PC-3 (cell line): ENCODE measurements at regions not wholly inside any gene's neighbourhood (a gene's known extent, or its start where the extent isn't known, plus 50 kb on each side); places are given as distances from the start of the nearest gene placed in this dataset.

Experiments
- EZH2 ChIP-seq: fragments of 300-600 bp; sonication (generic); IDR thresholded peaks from one replicate; pipeline ENCODE4 v1.6.1; 2017; ENCODE audit warnings: antibody characterized with exemption, mild to moderate bottlenecking, low read length; ENCODE audit not compliant: unreplicated experiment
- EZH2phosphoT487 ChIP-seq: fragments of 300-600 bp; sonication (generic); IDR thresholded peaks from 2 replicates; pipeline ENCODE4 v1.6.1; 2018; ENCODE audit warnings: mild to moderate bottlenecking, antibody characterized with exemption, low read length, borderline replicate concordance
- TF ChIP-seq, protein P1 (sequence below): fragments of 300-600 bp; sonication (generic); conservative IDR thresholded peaks from 2 replicates; pipeline ENCODE4 v1.5.1; 2017; ENCODE audit warnings: antibody characterized with exemption, low read depth, mild to moderate bottlenecking, low read length

DNA sequence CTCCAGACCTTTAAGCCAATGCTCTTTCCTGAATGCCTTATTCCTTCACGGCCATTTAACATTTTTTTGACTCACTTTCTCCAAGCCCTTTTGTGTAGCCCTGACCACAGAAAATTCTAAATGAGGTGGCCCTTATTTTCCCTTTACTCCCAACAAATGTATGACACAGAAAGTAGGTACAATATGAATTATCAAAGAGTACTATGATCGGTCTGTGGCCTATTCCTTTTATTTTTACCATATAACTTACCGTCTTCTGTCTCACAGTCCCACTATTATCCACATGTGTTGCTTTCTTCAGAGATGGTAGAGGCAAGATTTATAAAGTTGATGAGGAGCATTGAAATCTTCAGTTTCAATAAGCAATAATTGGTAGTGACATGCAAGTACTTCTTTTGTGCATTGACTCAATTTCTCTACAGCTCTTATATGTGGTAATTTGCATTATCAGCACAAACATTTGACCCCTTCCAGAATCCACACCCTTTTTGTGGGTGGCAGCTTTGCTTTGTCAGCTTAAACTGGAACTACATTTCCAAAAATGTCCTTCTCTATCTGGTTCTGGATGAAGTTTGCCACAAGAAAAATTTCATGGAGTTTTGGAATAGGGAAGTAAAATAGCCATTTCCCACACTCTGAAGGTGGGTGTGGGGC is 143.8 kb upstream of the GADL1 start:
- TF ChIP-seq, protein P1, sequence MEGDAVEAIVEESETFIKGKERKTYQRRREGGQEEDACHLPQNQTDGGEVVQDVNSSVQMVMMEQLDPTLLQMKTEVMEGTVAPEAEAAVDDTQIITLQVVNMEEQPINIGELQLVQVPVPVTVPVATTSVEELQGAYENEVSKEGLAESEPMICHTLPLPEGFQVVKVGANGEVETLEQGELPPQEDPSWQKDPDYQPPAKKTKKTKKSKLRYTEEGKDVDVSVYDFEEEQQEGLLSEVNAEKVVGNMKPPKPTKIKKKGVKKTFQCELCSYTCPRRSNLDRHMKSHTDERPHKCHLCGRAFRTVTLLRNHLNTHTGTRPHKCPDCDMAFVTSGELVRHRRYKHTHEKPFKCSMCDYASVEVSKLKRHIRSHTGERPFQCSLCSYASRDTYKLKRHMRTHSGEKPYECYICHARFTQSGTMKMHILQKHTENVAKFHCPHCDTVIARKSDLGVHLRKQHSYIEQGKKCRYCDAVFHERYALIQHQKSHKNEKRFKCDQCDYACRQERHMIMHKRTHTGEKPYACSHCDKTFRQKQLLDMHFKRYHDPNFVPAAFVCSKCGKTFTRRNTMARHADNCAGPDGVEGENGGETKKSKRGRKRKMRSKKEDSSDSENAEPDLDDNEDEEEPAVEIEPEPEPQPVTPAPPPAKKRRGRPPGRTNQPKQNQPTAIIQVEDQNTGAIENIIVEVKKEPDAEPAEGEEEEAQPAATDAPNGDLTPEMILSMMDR = no peak
- no peak for TF ChIP-seq EZH2phosphoT487
- no peak for TF ChIP-seq EZH2
